ENCODE measurements at regions not wholly inside any gene's neighbourhood (a gene's known extent, or its start where the extent isn't known, plus 50 kb on each side); places are given as distances from the start of the nearest gene placed in this dataset.

DNA sequence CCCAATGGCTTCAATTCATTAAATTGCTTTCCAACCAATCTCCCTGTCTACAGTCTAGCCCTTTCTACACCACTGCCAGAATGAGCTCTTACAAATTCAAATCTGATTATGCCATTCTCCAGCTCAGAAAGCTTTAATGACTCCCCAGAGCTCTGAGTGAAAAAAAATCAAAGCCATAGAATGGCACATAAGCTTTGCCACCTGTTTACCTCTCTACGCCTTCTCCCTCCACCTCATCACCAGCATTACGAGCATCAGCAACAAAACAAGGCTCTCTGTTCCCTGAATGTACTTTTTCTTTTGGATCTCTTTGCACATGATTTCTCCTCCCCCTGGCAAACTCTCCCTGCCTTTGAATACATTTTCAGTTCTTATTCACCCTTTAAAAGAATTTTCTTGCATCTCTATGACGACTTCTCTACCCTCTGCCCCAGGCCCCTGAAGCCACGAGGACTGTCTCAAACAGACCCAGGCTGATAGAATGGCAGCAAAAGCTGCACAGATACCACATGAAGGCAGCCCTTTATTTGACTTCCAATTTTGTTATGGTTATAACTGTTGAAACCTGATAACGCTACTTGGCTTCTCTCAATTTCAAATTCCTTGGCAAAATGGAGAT, 516.0 kb downstream of the PCDH7 start:
- no peaks in the 10 kb centered on the region for H3K79me2 ChIP-seq (ENCODE audit: control insufficient read depth, insufficient read depth, low read length)
- H3K27ac ChIP-seq (ENCODE audit: insufficient read depth, low read length): no peak overlapping the region
- TF ChIP-seq, protein P1, sequence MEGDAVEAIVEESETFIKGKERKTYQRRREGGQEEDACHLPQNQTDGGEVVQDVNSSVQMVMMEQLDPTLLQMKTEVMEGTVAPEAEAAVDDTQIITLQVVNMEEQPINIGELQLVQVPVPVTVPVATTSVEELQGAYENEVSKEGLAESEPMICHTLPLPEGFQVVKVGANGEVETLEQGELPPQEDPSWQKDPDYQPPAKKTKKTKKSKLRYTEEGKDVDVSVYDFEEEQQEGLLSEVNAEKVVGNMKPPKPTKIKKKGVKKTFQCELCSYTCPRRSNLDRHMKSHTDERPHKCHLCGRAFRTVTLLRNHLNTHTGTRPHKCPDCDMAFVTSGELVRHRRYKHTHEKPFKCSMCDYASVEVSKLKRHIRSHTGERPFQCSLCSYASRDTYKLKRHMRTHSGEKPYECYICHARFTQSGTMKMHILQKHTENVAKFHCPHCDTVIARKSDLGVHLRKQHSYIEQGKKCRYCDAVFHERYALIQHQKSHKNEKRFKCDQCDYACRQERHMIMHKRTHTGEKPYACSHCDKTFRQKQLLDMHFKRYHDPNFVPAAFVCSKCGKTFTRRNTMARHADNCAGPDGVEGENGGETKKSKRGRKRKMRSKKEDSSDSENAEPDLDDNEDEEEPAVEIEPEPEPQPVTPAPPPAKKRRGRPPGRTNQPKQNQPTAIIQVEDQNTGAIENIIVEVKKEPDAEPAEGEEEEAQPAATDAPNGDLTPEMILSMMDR (conservative IDR thresholded peaks at IDR 0.05 in 1 of 2, IDR thresholded peaks at IDR 0.05 in 1 of 2; ENCODE audit: low read depth in 1 of 2, low read length in 2 of 2): no peak
- no peak for TF ChIP-seq EZH2 (IDR thresholded peaks at IDR 0.05; ENCODE audit: low read length, missing control alignments)
- H3K4me3 ChIP-seq (replicated peaks in 1 of 4; ENCODE audit: control extremely low read depth in 1 of 4, insufficient read depth in 1 of 4, low read depth in 3 of 4, low read length in 4 of 4): no peak overlapping the region
- H3K4me2 ChIP-seq (ENCODE audit: extremely low read depth, insufficient read depth, low read length): no peak overlapping the region
- no peaks in the 10 kb centered on the region for H3K4me1 ChIP-seq (ENCODE audit: control insufficient read depth, extremely low read depth, insufficient read depth, low read length)
- H3K9me3 ChIP-seq (ENCODE audit: control insufficient read depth, insufficient read depth, low read depth, low read length): no peaks in the 10 kb centered on the region
- no peaks in the 10 kb centered on the region for H4K20me1 ChIP-seq (ENCODE audit: control insufficient read depth, extremely low read depth, insufficient read depth, low read length)
- H3K27me3 ChIP-seq (ENCODE audit: control insufficient read depth, insufficient read depth, low read length): no peaks in the 10 kb centered on the region
- peak in 1 of 2 donors; percentile 45 for DNase-seq (ENCODE audit: low read depth in 2 of 2)
- H2AFZ ChIP-seq (ENCODE audit: low read length): no peak overlapping the region
- no peaks in the 10 kb centered on the region for H3K36me3 ChIP-seq (ENCODE audit: control insufficient read depth, insufficient read depth, low read length)
- no peak overlapping the region for H3K9ac ChIP-seq (ENCODE audit: insufficient read depth, low read length)

DNA sequence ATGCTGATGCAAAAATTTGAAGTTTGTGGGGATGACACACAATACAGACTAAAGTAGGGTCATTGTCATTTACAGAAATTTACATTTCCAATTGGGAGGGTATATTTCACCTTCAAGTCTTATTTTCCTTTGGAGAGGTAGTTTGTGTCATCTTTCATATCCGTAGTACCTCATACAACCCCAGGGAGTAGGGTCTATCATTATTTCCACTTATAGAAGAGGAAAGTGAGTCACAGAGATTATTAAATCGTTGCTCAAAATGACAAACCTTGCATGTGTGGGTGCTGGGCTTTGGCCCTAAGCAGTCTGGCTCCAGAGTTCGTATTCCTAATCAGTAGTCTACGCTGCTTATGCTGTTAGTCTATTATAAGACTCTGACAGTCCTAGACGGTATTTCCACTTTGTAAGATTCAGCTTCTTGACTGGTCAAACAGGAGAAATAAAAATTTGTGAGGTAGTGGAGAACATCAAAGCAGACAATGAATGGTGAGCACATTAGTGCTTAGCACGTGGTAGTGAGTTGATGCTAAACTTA, 516.5 kb downstream of the PCDH7 start:
- TF ChIP-seq, protein P1 (conservative IDR thresholded peaks at IDR 0.05 in 1 of 2, IDR thresholded peaks at IDR 0.05 in 1 of 2; ENCODE audit: low read depth in 1 of 2, low read length in 2 of 2): no peak
- TF ChIP-seq EZH2 (IDR thresholded peaks at IDR 0.05; ENCODE audit: low read length, missing control alignments): no peak
- H3K9ac ChIP-seq (ENCODE audit: insufficient read depth, low read length): no peak overlapping the region
- H3K36me3 ChIP-seq (ENCODE audit: control insufficient read depth, insufficient read depth, low read length): no peaks in the 10 kb centered on the region
- DNase-seq (ENCODE audit: low read depth in 2 of 2): peak in 1 of 2 donors; percentile 82
- no peaks in the 10 kb centered on the region for H3K4me1 ChIP-seq (ENCODE audit: control insufficient read depth, extremely low read depth, insufficient read depth, low read length)
- no peaks in the 10 kb centered on the region for H3K9me3 ChIP-seq (ENCODE audit: control insufficient read depth, insufficient read depth, low read depth, low read length)
- H3K4me2 ChIP-seq (ENCODE audit: extremely low read depth, insufficient read depth, low read length): no peak overlapping the region
- H3K79me2 ChIP-seq (ENCODE audit: control insufficient read depth, insufficient read depth, low read length): no peaks in the 10 kb centered on the region
- no peak overlapping the region for H2AFZ ChIP-seq (ENCODE audit: low read length)
- no peaks in the 10 kb centered on the region for H4K20me1 ChIP-seq (ENCODE audit: control insufficient read depth, extremely low read depth, insufficient read depth, low read length)
- H3K4me3 ChIP-seq (replicated peaks in 1 of 4; ENCODE audit: control extremely low read depth in 1 of 4, insufficient read depth in 1 of 4, low read depth in 3 of 4, low read length in 4 of 4): no peak overlapping the region
- H3K27me3 ChIP-seq (ENCODE audit: control insufficient read depth, insufficient read depth, low read length): no peaks in the 10 kb centered on the region
- H3K27ac ChIP-seq (ENCODE audit: insufficient read depth, low read length): no peak overlapping the region

GRCh38 chr4:31237233-31237632, 517.1 kb downstream of the PCDH7 start:
- Histone ChIP-seq H3K9ac (ENCODE audit: insufficient read depth, low read length) (no peak overlapping the region), H3K27me3 (ENCODE audit: control insufficient read depth, insufficient read depth, low read length) (no peaks in the 10 kb centered on the region), H2AFZ (ENCODE audit: low read length) (no peak overlapping the region), H3K4me2 (ENCODE audit: extremely low read depth, insufficient read depth, low read length) (no peak overlapping the region), H3K9me3 (ENCODE audit: control insufficient read depth, insufficient read depth, low read depth, low read length) (no peaks in the 10 kb centered on the region), H3K4me1 (ENCODE audit: control insufficient read depth, extremely low read depth, insufficient read depth, low read length) (no peaks in the 10 kb centered on the region), H3K79me2 (ENCODE audit: control insufficient read depth, insufficient read depth, low read length) (no peaks in the 10 kb centered on the region), H3K4me3 (replicated peaks in 1 of 4; ENCODE audit: control extremely low read depth in 1 of 4, insufficient read depth in 1 of 4, low read depth in 3 of 4, low read length in 4 of 4) (no peak overlapping the region), H3K36me3 (ENCODE audit: control insufficient read depth, insufficient read depth, low read length) (no peaks in the 10 kb centered on the region), H3K27ac (ENCODE audit: insufficient read depth, low read length) (no peak overlapping the region), H4K20me1 (ENCODE audit: control insufficient read depth, extremely low read depth, insufficient read depth, low read length) (no peaks in the 10 kb centered on the region)
- peak; percentile 10 to 75 for DNase-seq (ENCODE audit: low read depth in 2 of 2)
- TF ChIP-seq EZH2 (IDR thresholded peaks at IDR 0.05; ENCODE audit: low read length, missing control alignments): no peak
- TF ChIP-seq, protein P1 (conservative IDR thresholded peaks at IDR 0.05 in 1 of 2, IDR thresholded peaks at IDR 0.05 in 1 of 2; ENCODE audit: low read depth in 1 of 2, low read length in 2 of 2): no peak

All from fibroblast of lung (primary cell).